Peyer's patch (tissue), 4 donors: ENCODE measurements at regions not wholly inside any gene's neighbourhood (a gene's known extent, or its start where the extent isn't known, plus 50 kb on each side); places are given as distances from the start of the nearest gene placed in this dataset.

ENCODE experiments used
- DNase-seq, 3 donors: peaks; one replicate each; pipeline ENCODE4 v3.0.0-alpha.2; 2017 to 2019
- H3K27ac ChIP-seq, 4 donors: fragments of 200-600 bp; sonication (generic); one replicate each; pipeline ENCODE4 v1.5.1; 2016 to 2019
- H3K27me3 ChIP-seq, 2 donors: fragments of 200-600 bp; sonication (generic); one replicate each; pipeline ENCODE4 v1.5.1; 2019
- H3K36me3 ChIP-seq, 3 donors: fragments of 200-600 bp; sonication (generic); one replicate each; pipeline ENCODE4 v1.5.1; 2016 to 2019
- H3K4me1 ChIP-seq, 4 donors: fragments of 200-600 bp; sonication (generic); one replicate each; pipeline ENCODE4 v1.5.1; 2016 to 2019
- H3K4me3 ChIP-seq, 4 donors: fragments of 200-600 bp; sonication (generic); 1 replicate in 3 of 4; 2 replicates in 1 of 4; pipeline ENCODE4 v1.5.1; 2016 to 2019; ENCODE audit warnings: mild to moderate bottlenecking in 1 of 4
- H3K9me3 ChIP-seq, 4 donors: fragments of 200-600 bp; sonication (generic); one replicate each; pipeline ENCODE4 v1.5.1; 2016 to 2019; ENCODE audit warnings: mild to moderate bottlenecking in 1 of 4
- POLR2A ChIP-seq, 2 donors: fragments of 450-650 bp; IDR thresholded peaks; one replicate each; pipeline ENCODE4 v1.5.1; 2017; ENCODE audit warnings: antibody characterized with exemption in 2 of 2, mild to moderate bottlenecking in 2 of 2, moderate library complexity in 2 of 2
- TF ChIP-seq, protein P1 (sequence below), 6 experiments: fragments of 450-650 bp in 4 of 6; fragments of 200-600 bp in 2 of 6; sonication (generic) in 1 of 6; IDR thresholded peaks; one replicate each; pipeline ENCODE4 v1.5.1; 2017 to 2019; ENCODE audit warnings: antibody characterized with exemption in 6 of 6, mild to moderate bottlenecking in 3 of 6, moderate library complexity in 1 of 6

DNA sequence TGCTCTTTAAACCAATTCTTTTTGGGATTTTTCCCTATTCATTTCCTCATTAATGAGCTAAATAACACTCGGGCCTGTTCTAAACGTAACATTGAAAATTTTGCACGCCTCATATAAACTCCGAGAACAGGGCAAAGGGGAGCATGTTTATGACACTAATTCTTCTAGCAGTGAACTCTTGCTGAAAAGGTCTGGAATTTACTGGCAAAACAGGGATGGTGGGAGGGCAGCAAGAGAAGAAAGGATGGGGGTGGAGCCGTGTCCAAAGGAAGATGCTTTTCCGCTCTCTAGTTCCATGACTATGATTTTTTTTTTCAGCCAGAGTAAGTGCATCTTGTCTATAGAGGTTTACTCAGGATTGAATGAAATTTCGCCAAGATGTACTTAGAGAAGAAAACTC is 50.0 kb upstream of the IL1R1 start:
- DNase-seq = no peak
- H3K27me3 ChIP-seq = no peaks in the 10 kb centered on the region
- H3K9me3 ChIP-seq = no peaks in the 10 kb centered on the region
- H3K36me3 ChIP-seq = no peaks in the 10 kb centered on the region
- H3K4me3 ChIP-seq = no peak overlapping the region
- TF ChIP-seq POLR2A (IDR thresholded peaks at IDR 0.05) = no peak
- TF ChIP-seq, protein P1, sequence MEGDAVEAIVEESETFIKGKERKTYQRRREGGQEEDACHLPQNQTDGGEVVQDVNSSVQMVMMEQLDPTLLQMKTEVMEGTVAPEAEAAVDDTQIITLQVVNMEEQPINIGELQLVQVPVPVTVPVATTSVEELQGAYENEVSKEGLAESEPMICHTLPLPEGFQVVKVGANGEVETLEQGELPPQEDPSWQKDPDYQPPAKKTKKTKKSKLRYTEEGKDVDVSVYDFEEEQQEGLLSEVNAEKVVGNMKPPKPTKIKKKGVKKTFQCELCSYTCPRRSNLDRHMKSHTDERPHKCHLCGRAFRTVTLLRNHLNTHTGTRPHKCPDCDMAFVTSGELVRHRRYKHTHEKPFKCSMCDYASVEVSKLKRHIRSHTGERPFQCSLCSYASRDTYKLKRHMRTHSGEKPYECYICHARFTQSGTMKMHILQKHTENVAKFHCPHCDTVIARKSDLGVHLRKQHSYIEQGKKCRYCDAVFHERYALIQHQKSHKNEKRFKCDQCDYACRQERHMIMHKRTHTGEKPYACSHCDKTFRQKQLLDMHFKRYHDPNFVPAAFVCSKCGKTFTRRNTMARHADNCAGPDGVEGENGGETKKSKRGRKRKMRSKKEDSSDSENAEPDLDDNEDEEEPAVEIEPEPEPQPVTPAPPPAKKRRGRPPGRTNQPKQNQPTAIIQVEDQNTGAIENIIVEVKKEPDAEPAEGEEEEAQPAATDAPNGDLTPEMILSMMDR (IDR thresholded peaks at IDR 0.05) = no peak
- H3K27ac ChIP-seq = no peak overlapping the region
- H3K4me1 ChIP-seq = no peaks in the 10 kb centered on the region
